Mesenchymal stem cell (in vitro differentiated cells and primary cell): ENCODE measurements at regions not wholly inside any gene's neighbourhood (a gene's known extent, or its start where the extent isn't known, plus 50 kb on each side); places are given as distances from the start of the nearest gene placed in this dataset.

Source experiments
- DNase-seq: peaks from one replicate; pipeline ENCODE4 v3.0.0-alpha.2; 2013
- H2AFZ ChIP-seq: one replicate; pipeline ENCODE4 v1.6.1; 2013; ENCODE audit warnings: low read depth, mild to moderate bottlenecking, control low read depth, inconsistent platforms, low read length, moderate library complexity
- H2AK5ac ChIP-seq: 2 replicates; pipeline ENCODE4 v1.6.1; 2013; ENCODE audit warnings: low read length, moderate library complexity, mild to moderate bottlenecking, inconsistent platforms; ENCODE audit not compliant: severe bottlenecking
- H2BK120ac ChIP-seq: one replicate; pipeline ENCODE4 v1.6.1; 2013; ENCODE audit warnings: low read depth, mild to moderate bottlenecking, inconsistent platforms, low read length, moderate library complexity
- H2BK12ac ChIP-seq, 2 experiments: one replicate each; pipeline ENCODE4 v1.6.1; 2013; ENCODE audit warnings: inconsistent platforms in 2 of 2, low read length in 2 of 2, mild to moderate bottlenecking in 2 of 2, moderate library complexity in 2 of 2, control low read depth in 1 of 2
- H2BK15ac ChIP-seq: one replicate; pipeline ENCODE4 v1.6.1; 2013; ENCODE audit warnings: mild to moderate bottlenecking, low read depth, inconsistent platforms; ENCODE audit not compliant: poor library complexity, severe bottlenecking
- H2BK5ac ChIP-seq: 2 replicates; pipeline ENCODE4 v1.6.1; 2013; ENCODE audit warnings: low read depth, mild to moderate bottlenecking, low read length, control low read depth, inconsistent platforms; ENCODE audit not compliant: poor library complexity, severe bottlenecking
- H3K14ac ChIP-seq, 2 experiments: one replicate each; pipeline ENCODE4 v1.6.1; 2013; ENCODE audit warnings: inconsistent platforms in 2 of 2, low read length in 2 of 2, control low read depth in 1 of 2, mild to moderate bottlenecking in 1 of 2, moderate library complexity in 1 of 2
- H3K18ac ChIP-seq, 2 experiments: one replicate each; pipeline ENCODE4 v1.6.1; 2013; ENCODE audit warnings: inconsistent platforms in 2 of 2, low read length in 2 of 2, control low read depth in 1 of 2, low read depth in 1 of 2, mild to moderate bottlenecking in 1 of 2
- H3K23ac ChIP-seq, 2 experiments: one replicate each; pipeline ENCODE4 v1.6.1; 2013; ENCODE audit warnings: inconsistent platforms in 2 of 2, low read length in 2 of 2, mild to moderate bottlenecking in 2 of 2, moderate library complexity in 2 of 2, control low read depth in 1 of 2
- H3K27ac ChIP-seq: 2 replicates; pipeline ENCODE4 v1.5.1; 2013; ENCODE audit warnings: mild to moderate bottlenecking, moderate library complexity, low read length, control low read depth, inconsistent platforms; ENCODE audit not compliant: poor library complexity, severe bottlenecking
- H3K27me3 ChIP-seq, 2 experiments: 2 replicates each; pipeline versions ENCODE4 v1.6.1 to v1.7.0; 2013; ENCODE audit warnings: low read length in 2 of 2, mild to moderate bottlenecking in 2 of 2, moderate library complexity in 2 of 2, control low read depth in 1 of 2, inconsistent platforms in 1 of 2; ENCODE audit not compliant: control insufficient read depth in 1 of 2, insufficient read depth in 1 of 2
- H3K36me3 ChIP-seq, 2 experiments: 2 replicates each; pipeline versions ENCODE4 v1.6.1 to v1.7.0; 2013; ENCODE audit warnings: low read length in 2 of 2, control low read depth in 1 of 2, inconsistent platforms in 1 of 2, low read depth in 1 of 2, mild to moderate bottlenecking in 1 of 2; ENCODE audit not compliant: insufficient read depth in 2 of 2, control insufficient read depth in 1 of 2
- H3K4ac ChIP-seq, 2 experiments: one replicate each; pipeline ENCODE4 v1.6.1; 2013; ENCODE audit warnings: inconsistent platforms in 2 of 2, low read length in 2 of 2, mild to moderate bottlenecking in 2 of 2, moderate library complexity in 2 of 2, control low read depth in 1 of 2, low read depth in 1 of 2
- H3K4me1 ChIP-seq: 2 replicates; pipeline ENCODE4 v1.6.1; 2013; ENCODE audit warnings: low read depth, low read length, control low read depth; ENCODE audit not compliant: control insufficient read depth, insufficient read depth
- H3K4me2 ChIP-seq: 2 replicates; pipeline ENCODE4 v1.6.1; 2013; ENCODE audit warnings: low read length, mild to moderate bottlenecking, inconsistent platforms; ENCODE audit not compliant: poor library complexity, severe bottlenecking
- H3K4me3 ChIP-seq, 2 experiments: 2 replicates each; pipeline versions ENCODE4 v1.5.1 to v1.7.0; 2013; ENCODE audit warnings: low read length in 2 of 2, mild to moderate bottlenecking in 2 of 2, control low read depth in 1 of 2, low read depth in 1 of 2; ENCODE audit not compliant: insufficient read depth in 1 of 2
- H3K79me1 ChIP-seq: replicated peaks from 2 replicates; pipeline ENCODE4 v1.6.1; 2013; ENCODE audit warnings: mild to moderate bottlenecking, control low read depth, low read length, inconsistent platforms; ENCODE audit not compliant: poor library complexity, severe bottlenecking
- H3K9ac ChIP-seq: 2 replicates; pipeline ENCODE4 v1.7.0; 2013; ENCODE audit warnings: mild to moderate bottlenecking, low read length, moderate library complexity
- H3K9me3 ChIP-seq: 2 replicates; pipeline ENCODE4 v1.7.0; 2013; ENCODE audit warnings: mild to moderate bottlenecking, low read length; ENCODE audit not compliant: control insufficient read depth
- H4K8ac ChIP-seq: one replicate; pipeline ENCODE4 v1.6.1; 2013; ENCODE audit warnings: inconsistent platforms, mild to moderate bottlenecking, low read length, moderate library complexity
- H4K91ac ChIP-seq: one replicate; pipeline ENCODE4 v1.6.1; 2013; ENCODE audit warnings: mild to moderate bottlenecking, low read length, inconsistent platforms
- WGBS: methylation state at CpG from one replicate; pipeline ENCODE4 v1.1.7; 2013; ENCODE audit warnings: mixed read lengths; 5-methylcytosine and 5-hydroxymethylcytosine counted together

DNA sequence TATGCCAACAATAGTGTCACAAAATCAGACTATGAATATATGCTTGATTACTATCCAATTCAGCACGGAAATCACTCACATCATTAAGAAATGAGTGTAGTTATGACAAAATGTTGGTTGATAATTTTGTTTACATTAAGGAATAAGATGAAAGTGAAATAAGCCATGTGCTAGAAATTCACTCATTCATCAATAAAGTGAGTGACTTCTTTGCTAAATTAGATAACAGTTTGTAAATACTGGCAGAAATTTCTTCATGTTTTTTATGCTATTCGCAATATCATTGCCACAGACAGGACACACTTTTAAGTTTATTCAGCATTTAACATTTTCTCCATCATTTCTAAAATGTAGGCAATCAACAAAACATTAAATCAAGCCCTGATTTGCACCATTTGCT lies 147.5 kb upstream of the FSCB start:
- Histone ChIP-seq H4K8ac (no peak overlapping the region), H2AK5ac (no peak overlapping the region), H3K4me2 (no peak overlapping the region), H3K9ac (no peak overlapping the region), H3K18ac (no peak overlapping the region), H3K36me3 (no peaks in the 10 kb centered on the region), H3K4ac (no peak overlapping the region), H2BK15ac (no peak overlapping the region), H2BK120ac (no peak overlapping the region), H3K9me3 (no peaks in the 10 kb centered on the region), H2AFZ (no peak overlapping the region), H3K27ac (no peak overlapping the region), H2BK5ac (no peak overlapping the region), H3K23ac (no peak overlapping the region), H3K79me1 (no peaks in the 10 kb centered on the region), H2BK12ac (no peak overlapping the region), H3K4me1 (no peaks in the 10 kb centered on the region), H3K27me3 (no peaks in the 10 kb centered on the region), H3K4me3 (no peak overlapping the region), H4K91ac (no peak overlapping the region), H3K14ac (no peak overlapping the region)
- DNase-seq, result no peak
- 100% methylated on average over 2 of the region's 2 CpGs for WGBS

DNA sequence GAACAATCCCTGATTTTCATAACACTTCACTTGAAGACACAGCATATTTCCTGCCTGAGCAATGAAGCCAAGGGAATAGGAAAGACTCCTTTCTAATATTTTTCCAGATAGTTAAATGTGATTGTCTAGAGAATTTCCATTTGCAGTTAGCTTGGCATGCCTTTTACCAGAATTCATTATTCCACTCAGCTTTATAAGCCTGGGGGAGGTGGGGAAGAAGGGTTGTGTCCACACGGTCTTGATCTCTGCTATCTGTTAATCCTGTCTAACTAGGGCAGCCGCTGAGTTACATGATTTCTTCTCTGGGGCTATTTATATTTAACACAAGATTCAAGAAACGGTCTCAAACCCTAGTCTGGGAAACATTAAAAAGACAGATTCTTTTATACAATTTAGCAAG lies 146.6 kb upstream of the FSCB start:
- H3K79me1 ChIP-seq, result no peaks in the 10 kb centered on the region
- H2AFZ ChIP-seq, result no peak overlapping the region
- no peaks in the 10 kb centered on the region for H3K36me3 ChIP-seq
- H3K18ac ChIP-seq, result no peak overlapping the region
- no peak for DNase-seq
- H2BK5ac ChIP-seq, result no peak overlapping the region
- H3K4me2 ChIP-seq, result no peak overlapping the region
- H3K27ac ChIP-seq, result no peak overlapping the region
- H2AK5ac ChIP-seq, result no peak overlapping the region
- H3K27me3 ChIP-seq, result no peaks in the 10 kb centered on the region
- no peak overlapping the region for H3K23ac ChIP-seq
- no peak overlapping the region for H2BK15ac ChIP-seq
- 100% methylated on average over 1 of the region's 3 CpGs for WGBS
- H3K4me3 ChIP-seq, result no peak overlapping the region
- H2BK120ac ChIP-seq, result no peak overlapping the region
- no peak overlapping the region for H3K4ac ChIP-seq
- no peak overlapping the region for H4K91ac ChIP-seq
- H4K8ac ChIP-seq, result no peak overlapping the region
- no peak overlapping the region for H3K9ac ChIP-seq
- no peaks in the 10 kb centered on the region for H3K9me3 ChIP-seq
- H2BK12ac ChIP-seq, result no peak overlapping the region
- H3K14ac ChIP-seq, result no peak overlapping the region
- no peaks in the 10 kb centered on the region for H3K4me1 ChIP-seq

DNA sequence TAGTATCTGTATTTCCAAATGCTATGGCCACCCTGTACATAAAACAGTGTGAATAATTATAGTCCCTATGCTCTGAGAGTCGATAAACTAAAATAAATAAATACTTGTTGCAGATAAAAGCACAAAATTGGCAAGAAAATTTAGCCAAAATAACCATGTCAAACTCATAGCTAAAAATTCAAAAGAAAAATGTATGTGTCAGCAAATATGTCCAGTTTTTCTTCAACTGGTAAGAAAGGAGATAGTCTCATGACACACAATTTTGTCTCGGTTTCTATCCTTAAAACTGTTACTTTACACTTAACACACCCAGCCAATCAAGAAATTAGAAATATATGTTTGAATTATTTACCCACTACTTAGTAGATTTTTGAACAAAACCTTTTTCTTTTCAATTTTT lies 145.6 kb upstream of the FSCB start:
- H4K8ac ChIP-seq, result no peak overlapping the region
- no peak for DNase-seq
- no peaks in the 10 kb centered on the region for H3K36me3 ChIP-seq
- no peaks in the 10 kb centered on the region for H3K27me3 ChIP-seq
- no peak overlapping the region for H3K23ac ChIP-seq
- no peak overlapping the region for H3K9ac ChIP-seq
- no peaks in the 10 kb centered on the region for H3K79me1 ChIP-seq
- H3K9me3 ChIP-seq, result no peaks in the 10 kb centered on the region
- H2BK120ac ChIP-seq, result no peak overlapping the region
- H3K4me3 ChIP-seq, result no peak overlapping the region
- no peak overlapping the region for H3K27ac ChIP-seq
- H3K4me2 ChIP-seq, result no peak overlapping the region
- no peak overlapping the region for H2AK5ac ChIP-seq
- H3K4ac ChIP-seq, result no peak overlapping the region
- no peak overlapping the region for H2BK12ac ChIP-seq
- no peak overlapping the region for H3K14ac ChIP-seq
- no peak overlapping the region for H2AFZ ChIP-seq
- no peaks in the 10 kb centered on the region for H3K4me1 ChIP-seq
- no CpG with 5 or more reads among the region's 2 CpGs for WGBS
- no peak overlapping the region for H2BK5ac ChIP-seq
- H3K18ac ChIP-seq, result no peak overlapping the region
- no peak overlapping the region for H2BK15ac ChIP-seq
- no peak overlapping the region for H4K91ac ChIP-seq

DNA sequence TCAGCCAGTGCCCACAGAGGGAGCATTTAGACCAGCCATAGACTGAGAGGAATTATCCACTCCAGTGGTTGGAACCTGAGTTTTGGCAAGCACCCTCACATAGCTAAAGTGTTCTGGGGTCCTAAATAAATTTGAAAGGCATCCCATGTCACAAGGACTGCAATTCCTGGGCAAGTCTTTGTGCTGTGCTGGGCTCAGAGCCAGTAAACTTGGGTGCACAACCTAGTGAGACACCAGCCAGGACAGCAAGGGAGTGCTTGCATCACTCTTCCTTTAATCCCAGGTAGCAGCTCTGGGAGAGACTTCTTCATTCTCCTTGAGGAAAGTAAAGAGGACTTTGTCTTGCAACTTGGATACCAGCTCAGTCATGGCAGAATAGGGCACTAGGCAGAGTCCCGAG lies 142.0 kb upstream of the FSCB start:
- no peak overlapping the region for H3K4me2 ChIP-seq
- WGBS, result 94% methylated on average over 1 of the region's 1 CpG

More for the DNA sequence above, 142.0 kb upstream of the FSCB start:
- no peak overlapping the region for H3K23ac ChIP-seq
- no peak overlapping the region for H4K8ac ChIP-seq
- H3K27ac ChIP-seq, result no peak overlapping the region
- no peak overlapping the region for H3K14ac ChIP-seq
- no peaks in the 10 kb centered on the region for H3K4me1 ChIP-seq
- H2BK12ac ChIP-seq, result no peak overlapping the region
- no peaks in the 10 kb centered on the region for H3K9me3 ChIP-seq
- H3K36me3 ChIP-seq, result no peaks in the 10 kb centered on the region
- no peak overlapping the region for H3K9ac ChIP-seq
- no peak overlapping the region for H2AK5ac ChIP-seq
- H2BK15ac ChIP-seq, result no peak overlapping the region
- no peak overlapping the region for H3K18ac ChIP-seq
- H3K27me3 ChIP-seq, result no peaks in the 10 kb centered on the region
- H2AFZ ChIP-seq, result no peak overlapping the region
- H4K91ac ChIP-seq, result no peak overlapping the region
- no peak overlapping the region for H3K4ac ChIP-seq
- H3K79me1 ChIP-seq, result no peaks in the 10 kb centered on the region
- DNase-seq, result no peak
- no peak overlapping the region for H2BK120ac ChIP-seq
- H2BK5ac ChIP-seq, result no peak overlapping the region
- no peak overlapping the region for H3K4me3 ChIP-seq
